ENCODE measurements at regions not wholly inside any gene's neighbourhood (a gene's known extent, or its start where the extent isn't known, plus 50 kb on each side); places are given as distances from the start of the nearest gene placed in this dataset.

- TF ChIP-seq CTCF (IDR thresholded peaks at IDR 0.05) (no peak), POLR2A (IDR thresholded peaks at IDR 0.05) (no peak), POLR2AphosphoS5 (IDR thresholded peaks at IDR 0.05; ENCODE audit: insufficient read depth in 1 of 2, low read depth in 1 of 2) (no peak)
Measured at GRCh38 chr3:31240013-31240412, 292.7 kb upstream of the STT3B start.

Measured in vagina (tissue), 2 donors.